A673 (cell line): ENCODE measurements at regions not wholly inside any gene's neighbourhood (a gene's known extent, or its start where the extent isn't known, plus 50 kb on each side); places are given as distances from the start of the nearest gene placed in this dataset.

Experiments
- CTCF ChIP-seq: fragments of 300-800, 200-600 bp; sonication (generic); conservative IDR thresholded peaks from 2 replicates; pipeline ENCODE4 v1.5.1; 2017; ENCODE audit warnings: low read depth, mild to moderate bottlenecking, antibody characterized with exemption, low read length, moderate library complexity, mixed read lengths
- EZH2 ChIP-seq: fragments of 200-600 bp; sonication (generic); IDR thresholded peaks from 2 replicates; pipeline ENCODE4 v1.6.1; 2017; ENCODE audit warnings: borderline replicate concordance, low read depth, mild to moderate bottlenecking, mixed read lengths, antibody characterized with exemption, low read length; ENCODE audit not compliant: poor library complexity, severe bottlenecking

GRCh38 chr20:39939241-39939865, 749.7 kb downstream of the MAFB start:
- no peak for TF ChIP-seq EZH2
- TF ChIP-seq CTCF, result no peak
